BE2C (cell line): ENCODE measurements at regions not wholly inside any gene's neighbourhood (a gene's known extent, or its start where the extent isn't known, plus 50 kb on each side); places are given as distances from the start of the nearest gene placed in this dataset.
"Not testable (repeated sequence)": the region's sequence is repeated elsewhere in the genome, so short reads cannot be mapped to it uniquely, and the experiment has no call there.

Experiments used
- DNase-seq: peaks from one replicate; pipeline ENCODE4 v3.0.0-alpha.2; 2020
- H3K27me3 ChIP-seq: fragments of 250-450 bp; sonication (Bioruptor Pico); 2 replicates; pipeline ENCODE4 v1.5.1; 2020; ENCODE audit warnings: mild to moderate bottlenecking
- H3K36me3 ChIP-seq: fragments of 250-450 bp; sonication (Bioruptor Pico); 2 replicates; pipeline ENCODE4 v1.5.1; 2020; ENCODE audit warnings: mild to moderate bottlenecking
- H3K4me1 ChIP-seq: fragments of 250-450 bp; sonication (Bioruptor Pico); 2 replicates; pipeline ENCODE4 v1.5.1; 2020
- H3K4me3 ChIP-seq: 2 replicates; pipeline ENCODE4 v1.5.1; 2011; ENCODE audit warnings: low read depth, low read length
- H3K9me3 ChIP-seq: fragments of 250-450 bp; sonication (Bioruptor Pico); 2 replicates; pipeline ENCODE4 v1.5.1; 2020
- CTCF ChIP-seq: IDR thresholded peaks from 2 replicates; pipeline ENCODE4 v1.5.1; 2012; ENCODE audit warnings: mild to moderate bottlenecking, low read depth, low read length

GRCh38 chr16:16727048-16727447 lies 348.1 kb downstream of the NPIPA7 start:
- H3K4me1 ChIP-seq, DNase-seq, H3K36me3 ChIP-seq, H3K9me3 ChIP-seq, H3K27me3 ChIP-seq, H3K4me3 ChIP-seq: not testable (repeated sequence)

- not testable (repeated sequence) for H3K4me1 ChIP-seq, H3K4me3 ChIP-seq, H3K9me3 ChIP-seq, DNase-seq, H3K36me3 ChIP-seq, H3K27me3 ChIP-seq
Observed at GRCh38 chr16:16742573-16742972, 363.6 kb downstream of the NPIPA7 start.

GRCh38 chr16:16754992-16755667 lies 376.2 kb downstream of the NPIPA7 start:
- H3K27me3 ChIP-seq, H3K4me3 ChIP-seq, H3K36me3 ChIP-seq, H3K9me3 ChIP-seq, DNase-seq, H3K4me1 ChIP-seq: not testable (repeated sequence)

- Histone ChIP-seq H3K36me3 (no peaks in the 10 kb centered on the region), H3K27me3 (no peaks in the 10 kb centered on the region), H3K4me3 (no peak overlapping the region), H3K4me1 (no peaks in the 10 kb centered on the region), H3K9me3 (no peaks in the 10 kb centered on the region)
- no peak for DNase-seq
- no peak for TF ChIP-seq CTCF
Observed at GRCh38 chr16:16763449-16763848, 384.5 kb downstream of the NPIPA7 start.

GRCh38 chr16:16770717-16771116 lies 391.8 kb downstream of the NPIPA7 start:
- not testable (repeated sequence) for H3K4me3 ChIP-seq, H3K36me3 ChIP-seq, H3K4me1 ChIP-seq, H3K9me3 ChIP-seq, DNase-seq, H3K27me3 ChIP-seq

GRCh38 chr16:16774389-16774788 lies 395.4 kb downstream of the NPIPA7 start:
- Histone ChIP-seq H3K4me1 (no peaks in the 10 kb centered on the region), H3K27me3 (no peaks in the 10 kb centered on the region), H3K36me3 (no peaks in the 10 kb centered on the region), H3K4me3 (no peak overlapping the region), H3K9me3 (no peaks in the 10 kb centered on the region)
- no peak for DNase-seq
- TF ChIP-seq CTCF: no peak

GRCh38 chr16:16778332-16778731 lies 399.4 kb downstream of the NPIPA7 start:
- H3K4me3 ChIP-seq: no peak overlapping the region
- TF ChIP-seq CTCF: no peak
- H3K4me1 ChIP-seq: no peaks in the 10 kb centered on the region
- H3K9me3 ChIP-seq: no peaks in the 10 kb centered on the region
- no peaks in the 10 kb centered on the region for H3K27me3 ChIP-seq
- no peak for DNase-seq
- no peaks in the 10 kb centered on the region for H3K36me3 ChIP-seq

- TF ChIP-seq CTCF: no peak
- no peaks in the 10 kb centered on the region for H3K27me3 ChIP-seq
Observed at GRCh38 chr16:16780588-16780987, 401.6 kb downstream of the NPIPA7 start.

More at GRCh38 chr16:16780588-16780987, 401.6 kb downstream of the NPIPA7 start:
- H3K9me3 ChIP-seq: no peaks in the 10 kb centered on the region
- no peak overlapping the region for H3K4me3 ChIP-seq
- no peaks in the 10 kb centered on the region for H3K4me1 ChIP-seq
- no peaks in the 10 kb centered on the region for H3K36me3 ChIP-seq
- no peak for DNase-seq
